ENCODE measurements at regions not wholly inside any gene's neighbourhood (a gene's known extent, or its start where the extent isn't known, plus 50 kb on each side); places are given as distances from the start of the nearest gene placed in this dataset.

DNA sequence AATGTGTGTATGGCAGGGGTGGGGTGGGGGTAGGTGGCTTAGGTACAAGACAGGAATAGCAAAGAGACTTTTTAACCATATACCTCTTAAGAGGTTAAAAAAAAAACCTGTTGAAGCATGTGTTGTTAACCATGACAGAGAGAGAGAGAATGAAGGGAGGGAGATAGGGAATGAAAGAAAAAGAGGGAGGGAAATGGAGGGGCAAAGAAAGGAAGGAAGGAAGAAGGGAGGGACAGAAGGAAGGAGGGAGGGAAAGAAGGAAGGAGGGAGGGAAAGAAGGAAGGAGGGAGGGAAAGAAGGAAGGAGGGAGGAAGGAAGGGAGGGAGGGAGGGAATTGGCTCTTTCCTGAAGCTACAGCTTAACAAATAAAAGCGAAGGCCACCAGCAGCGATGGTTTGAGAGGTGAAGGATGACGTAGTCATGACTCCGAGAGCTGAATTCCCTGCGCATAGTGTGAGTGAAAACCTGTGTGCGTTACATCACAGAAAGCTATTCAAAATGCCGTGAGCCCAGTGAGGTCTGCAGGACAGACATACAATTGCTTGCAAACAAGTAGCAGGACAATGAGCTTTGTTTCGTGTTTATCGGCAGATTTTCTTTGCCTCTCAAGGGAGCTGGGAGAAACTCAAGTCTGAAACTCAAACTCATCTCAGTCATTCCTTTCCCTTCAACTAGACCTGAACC lies 88.6 kb upstream of the NEDD9 start:
- Histone ChIP-seq H3K14ac (replicated peaks; ENCODE audit: low read depth, low read length) (no peak overlapping the region), H3K4me1 (ENCODE audit: control insufficient read depth, insufficient read depth, low read length) (peaks cover 13% of the 10 kb centered on the region), H2BK15ac (ENCODE audit: low read depth, low read length) (no peak overlapping the region), H3K79me1 (ENCODE audit: low read depth in 1 of 2, low read length in 2 of 2) (0 out of 4 replicates have a peak, but pooled peaks cover 0 to 6% of the 10 kb centered on the region in 2 experiments), H3K27ac (ENCODE audit: insufficient read depth, low read length) (no peak overlapping the region), H3K23ac (ENCODE audit: low read depth, low read length) (no peak overlapping the region), H3K56ac (ENCODE audit: extremely low read depth, insufficient read depth, low read length) (no peak overlapping the region), H2AK9ac (replicated peaks; ENCODE audit: low read depth, low read length, poor library complexity) (no peak overlapping the region), H3K18ac (ENCODE audit: low read depth, low read length) (no peak overlapping the region), H2AK5ac (ENCODE audit: low read depth, low read length) (no peak overlapping the region), H3K36me3 (ENCODE audit: control insufficient read depth, insufficient read depth, low read length) (no peaks in the 10 kb centered on the region), H3K4me3 (ENCODE audit: insufficient read depth, low read depth, low read length) (no peak overlapping the region), H2AFZ (replicated peaks; ENCODE audit: low read length, poor library complexity) (no peak overlapping the region), H3K9me3 (ENCODE audit: control insufficient read depth, insufficient read depth, low read length) (no peaks in the 10 kb centered on the region), H2BK120ac (ENCODE audit: low read depth, low read length) (no peak overlapping the region), H2BK20ac (ENCODE audit: low read depth, low read length) (no peak overlapping the region), H4K8ac (ENCODE audit: low read depth in 2 of 2, low read length in 2 of 2) (no peak overlapping the region), H4K5ac (ENCODE audit: low read depth, low read length) (no peak overlapping the region), H3K4me2 (ENCODE audit: low read depth, low read length) (no peak overlapping the region), H3K27me3 (ENCODE audit: control insufficient read depth, insufficient read depth, low read length) (no peaks in the 10 kb centered on the region), H3K9ac (ENCODE audit: low read depth, low read length) (no peak overlapping the region), H2BK5ac (ENCODE audit: low read depth, low read length, poor library complexity, severe bottlenecking) (no peak overlapping the region), H4K20me1 (ENCODE audit: insufficient read depth, low read length) (no peaks in the 10 kb centered on the region), H3K9me1 (ENCODE audit: insufficient read depth, low read length) (peaks cover 19% of the 10 kb centered on the region), H3K4ac (ENCODE audit: low read depth, low read length) (no peak overlapping the region), H4K91ac (ENCODE audit: insufficient read depth, low read depth, low read length) (no peak overlapping the region)
- CTCF ChIA-PET = no interaction called here
- ATAC-seq (ENCODE audit: low read depth) (no peak), DNase-seq (no peak)
- 84% methylated on average over 6 of the region's 9 CpGs; no CpG with 5 or more reads in 1 of the 2 experiments for WGBS, 2 experiments (ENCODE audit: extremely low coverage in 2 of 2, insufficient read length in 1 of 2)
- intact Hi-C loops (cut with micrococcal nuclease) (no loop called here), dilution Hi-C loops (cut with HindIII; ENCODE audit: low sequenced_read_pairs, unreplicated experiment) (no loop called here), in situ Hi-C loops (cut with MboI; ENCODE audit: low sequenced_read_pairs) (no loop called here)
- TF ChIP-seq, protein P1, sequence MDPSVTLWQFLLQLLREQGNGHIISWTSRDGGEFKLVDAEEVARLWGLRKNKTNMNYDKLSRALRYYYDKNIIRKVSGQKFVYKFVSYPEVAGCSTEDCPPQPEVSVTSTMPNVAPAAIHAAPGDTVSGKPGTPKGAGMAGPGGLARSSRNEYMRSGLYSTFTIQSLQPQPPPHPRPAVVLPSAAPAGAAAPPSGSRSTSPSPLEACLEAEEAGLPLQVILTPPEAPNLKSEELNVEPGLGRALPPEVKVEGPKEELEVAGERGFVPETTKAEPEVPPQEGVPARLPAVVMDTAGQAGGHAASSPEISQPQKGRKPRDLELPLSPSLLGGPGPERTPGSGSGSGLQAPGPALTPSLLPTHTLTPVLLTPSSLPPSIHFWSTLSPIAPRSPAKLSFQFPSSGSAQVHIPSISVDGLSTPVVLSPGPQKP (IDR thresholded peaks at IDR 0.05; ENCODE audit: borderline replicate concordance, low read depth, low read length) = no peak
- no peak for TF ChIP-seq RAD21 (IDR thresholded peaks at IDR 0.05; ENCODE audit: low read length)
- no peak for TF ChIP-seq NFE2L2 (IDR thresholded peaks at IDR 0.05; ENCODE audit: low read depth, low read length)
- no TSS peak for BruUV-seq (replicated peaks)
- POLR2A ChIA-PET (ENCODE audit: unreplicated experiment) = no interaction called here
